ENCODE measurements at regions not wholly inside any gene's neighbourhood (a gene's known extent, or its start where the extent isn't known, plus 50 kb on each side); places are given as distances from the start of the nearest gene placed in this dataset.
"Not testable (repeated sequence)": the region's sequence is repeated elsewhere in the genome, so short reads cannot be mapped to it uniquely, and the experiment has no call there.

DNA sequence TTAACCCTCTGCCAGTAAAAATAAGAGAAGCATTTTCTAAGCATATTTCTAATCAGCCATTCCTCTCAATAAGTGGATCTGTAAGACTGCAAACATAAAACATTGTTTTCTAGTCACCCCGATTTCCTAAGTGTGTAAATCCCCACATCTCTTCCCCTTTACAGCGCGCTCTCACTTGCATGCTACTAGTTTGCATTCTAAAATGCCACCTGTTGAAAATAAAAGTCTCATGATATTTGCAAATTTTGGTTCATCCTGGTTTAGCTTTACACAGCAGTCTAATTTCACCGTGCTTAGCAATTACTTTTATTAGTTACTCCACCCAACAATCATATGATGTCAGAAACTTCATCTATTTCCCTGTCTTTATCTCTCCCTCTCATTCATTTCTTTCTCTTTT lies 1230.7 kb upstream of the ZEB2 start:
- no peak for DNase-seq

DNA sequence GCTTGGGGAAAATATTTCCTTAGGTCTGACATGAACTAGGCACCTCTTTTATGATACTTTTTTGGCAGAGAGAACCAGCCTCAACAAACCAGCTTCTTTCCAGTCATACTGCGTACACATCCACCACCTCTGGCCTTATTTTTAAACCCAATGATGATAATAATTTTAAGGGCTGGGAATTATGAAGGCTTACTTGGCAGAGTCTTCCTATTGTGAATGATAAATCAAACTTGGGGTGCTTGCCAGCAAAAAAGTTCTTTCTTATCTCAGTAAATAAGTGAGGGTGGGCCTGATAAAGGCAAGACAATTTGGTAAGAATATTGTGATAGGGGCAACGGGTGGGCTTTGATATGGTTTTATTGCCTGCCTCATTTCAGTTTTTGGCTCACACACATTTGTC lies 1230.2 kb upstream of the ZEB2 start:
- no peak for DNase-seq

DNA sequence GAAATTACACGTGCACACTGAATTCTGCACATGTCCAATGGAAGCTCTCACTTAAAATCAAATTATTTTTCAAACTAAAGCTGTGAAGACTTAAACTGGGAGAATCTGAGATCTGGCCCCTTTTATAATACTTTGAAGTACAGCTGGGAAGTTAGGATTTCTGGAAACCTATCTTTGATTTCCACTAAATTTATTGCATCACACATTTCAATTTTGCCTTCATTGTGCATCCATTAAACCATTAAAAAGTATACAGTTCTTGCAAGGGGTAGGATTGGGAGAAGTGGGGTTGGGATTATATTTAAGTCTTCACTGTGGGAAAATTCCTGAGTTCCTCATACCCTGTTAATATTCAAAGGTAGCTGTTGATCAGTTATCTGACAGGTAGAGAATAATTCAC lies 1229.6 kb upstream of the ZEB2 start:
- DNase-seq, result no peak

DNA sequence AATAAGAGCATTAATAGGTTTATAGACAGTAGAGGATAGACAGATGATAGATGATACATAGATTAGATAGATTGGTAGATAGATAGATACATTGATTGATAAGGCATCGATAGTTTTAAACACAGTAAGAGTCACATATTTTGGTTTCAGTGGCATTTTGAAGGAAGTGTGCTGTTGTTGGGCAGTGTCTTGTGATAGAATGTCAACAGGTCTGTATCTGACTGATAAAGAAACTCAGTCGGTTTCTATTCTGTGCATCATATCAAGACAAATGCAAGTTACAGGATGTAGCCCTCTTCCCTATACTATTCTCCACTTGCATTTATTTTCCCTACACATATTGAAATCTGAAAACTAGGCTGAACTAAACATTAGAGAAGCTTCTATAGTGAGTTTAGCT lies 1229.0 kb upstream of the ZEB2 start:
- DNase-seq, result no peak

- DNase-seq, result no peak
Observed at GRCh38 chr2:145747715-145748114, 1227.8 kb upstream of the ZEB2 start.

GRCh38 chr2:145745387-145745721 lies 1225.4 kb upstream of the ZEB2 start:
- not testable (repeated sequence) for DNase-seq

DNA sequence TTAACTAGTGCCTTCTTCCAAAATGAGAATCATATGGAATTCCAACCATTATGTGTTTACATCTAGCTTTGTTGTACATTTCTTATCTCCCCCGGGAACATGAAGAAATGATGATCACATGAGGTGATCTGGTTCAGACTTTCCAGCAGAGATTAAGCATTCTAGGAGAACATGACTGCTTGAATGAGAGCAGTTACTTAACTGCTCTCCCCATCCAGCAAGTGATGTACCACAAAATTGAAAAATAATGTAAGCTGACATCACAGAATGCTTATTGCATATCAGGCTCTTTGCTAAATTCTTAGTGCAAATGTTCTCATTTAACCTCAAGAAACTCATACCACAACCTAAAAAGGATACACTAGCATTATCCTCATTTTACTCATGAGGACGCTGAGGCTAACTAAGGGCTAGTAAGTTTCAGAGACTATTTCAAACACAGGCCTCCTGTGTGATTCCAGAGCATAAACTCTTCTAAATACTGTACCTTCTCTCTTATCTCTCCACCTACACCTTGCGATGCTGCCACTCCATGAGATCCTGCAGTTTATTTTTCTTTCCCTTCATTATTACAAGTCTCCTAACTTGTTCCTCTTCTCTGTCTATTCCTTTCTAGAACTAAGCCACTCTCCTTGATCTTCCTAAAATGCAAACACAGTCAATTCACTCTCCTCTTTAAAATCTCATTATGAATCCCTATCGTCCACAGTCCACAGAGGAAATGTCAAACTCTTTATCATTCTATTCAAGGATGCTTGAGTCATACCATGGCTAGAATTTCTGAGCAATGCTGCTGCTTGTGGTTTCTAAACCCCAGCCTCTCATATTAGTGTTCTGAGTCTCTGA lies 1224.8 kb upstream of the ZEB2 start:
- no peak for DNase-seq

DNA sequence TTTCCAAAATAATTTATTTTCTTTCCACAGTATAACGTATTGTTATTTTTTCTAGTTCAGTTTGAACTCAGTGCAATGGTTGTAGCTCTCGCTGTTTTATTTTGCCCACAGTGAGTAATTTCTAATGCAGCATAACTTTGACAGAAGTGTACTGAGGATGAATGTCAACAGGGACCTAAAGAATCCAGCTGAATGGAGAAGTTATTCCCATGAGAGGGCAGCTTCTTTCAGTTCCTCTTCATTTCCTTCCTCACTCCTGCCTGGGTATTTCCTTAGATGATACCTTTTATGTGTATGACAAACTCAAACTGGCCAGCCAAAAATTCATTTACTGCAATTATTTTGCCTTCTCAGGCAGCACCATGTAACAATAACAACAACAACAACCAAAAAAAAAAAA lies 1223.1 kb upstream of the ZEB2 start:
- no peak for DNase-seq

GRCh38 chr2:145741636-145742035 lies 1221.7 kb upstream of the ZEB2 start:
- no peak for DNase-seq

DNA sequence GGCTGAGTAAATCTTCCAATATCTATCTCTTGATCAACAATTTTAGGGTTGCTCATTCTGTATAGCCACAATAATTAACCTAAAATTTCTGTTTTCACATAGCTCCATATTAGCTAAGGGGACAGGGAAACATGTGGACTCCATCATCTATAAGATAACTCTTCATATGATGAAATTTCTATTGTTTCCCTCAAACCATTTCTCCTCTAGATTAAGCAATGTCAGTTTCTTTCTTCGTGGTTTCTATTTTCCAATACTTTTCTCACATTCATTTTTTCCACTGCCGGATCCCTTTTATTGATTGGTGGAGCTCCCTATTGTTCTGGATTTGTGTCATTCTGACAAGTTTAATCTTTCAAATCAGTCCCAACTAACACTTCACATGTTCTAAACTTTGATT lies 1221.3 kb upstream of the ZEB2 start:
- no peak for DNase-seq

- no peak for DNase-seq
Observed at GRCh38 chr2:145740302-145740701, 1220.4 kb upstream of the ZEB2 start.

GRCh38 chr2:145739681-145740080 lies 1219.8 kb upstream of the ZEB2 start:
- DNase-seq, result no peak

DNA sequence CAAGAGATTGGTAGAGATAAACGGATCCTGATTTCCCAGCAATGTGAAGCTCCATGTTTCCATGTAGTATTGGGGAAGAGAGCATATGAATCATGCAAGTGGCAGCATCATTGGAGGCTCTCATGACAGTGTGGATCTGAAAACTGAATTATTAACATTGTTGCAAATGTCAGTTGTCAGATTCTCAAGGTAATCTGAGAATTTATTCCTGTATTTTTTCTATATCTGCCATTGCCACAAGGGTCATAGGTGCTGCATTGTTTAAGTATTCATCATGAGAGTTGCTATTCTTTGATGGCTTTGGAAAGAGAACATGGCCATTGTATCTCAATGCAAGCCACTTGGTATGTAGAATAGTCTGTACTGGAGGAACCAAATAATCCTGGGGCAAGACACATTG lies 1217.0 kb upstream of the ZEB2 start:
- DNase-seq, result no peak

- DNase-seq, result no peak
Observed at GRCh38 chr2:145731467-145731866, 1211.5 kb upstream of the ZEB2 start.

DNA sequence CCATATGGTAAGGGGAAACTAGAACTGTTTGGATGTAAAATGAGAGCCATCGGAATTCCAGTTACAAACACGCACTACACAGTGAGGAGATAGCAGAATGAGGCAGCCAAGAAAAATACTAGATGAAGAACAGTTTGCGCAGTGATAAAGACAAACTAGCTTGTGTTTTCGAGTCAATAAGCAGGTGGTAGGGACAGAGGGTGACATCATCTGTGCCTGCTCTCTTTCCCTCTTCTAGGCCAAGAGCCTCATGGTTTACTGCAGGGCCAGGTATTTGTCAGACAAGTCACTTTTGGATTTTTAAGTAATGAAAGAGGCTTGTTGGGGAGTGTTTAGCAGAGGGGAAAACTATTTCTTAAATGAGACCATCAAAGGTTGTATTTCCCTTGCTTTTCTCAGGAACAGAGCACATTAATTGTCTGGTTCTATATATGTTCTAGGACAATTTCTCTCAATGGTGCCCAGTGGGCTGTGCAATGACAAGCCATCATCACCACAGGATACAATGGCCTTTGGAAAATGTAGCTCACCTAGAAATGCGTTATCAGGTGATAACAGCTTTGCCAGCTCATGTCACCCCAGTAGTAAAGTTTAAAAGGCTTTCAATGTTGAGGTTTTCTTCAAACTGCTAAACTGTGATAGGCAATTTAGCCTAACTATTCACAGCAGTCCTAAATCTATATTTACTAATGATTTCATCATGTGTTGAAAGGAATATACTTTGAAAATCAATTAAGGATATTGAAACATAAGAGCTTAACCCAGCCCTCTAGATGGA lies 1210.3 kb upstream of the ZEB2 start:
- no peak for DNase-seq

DNA sequence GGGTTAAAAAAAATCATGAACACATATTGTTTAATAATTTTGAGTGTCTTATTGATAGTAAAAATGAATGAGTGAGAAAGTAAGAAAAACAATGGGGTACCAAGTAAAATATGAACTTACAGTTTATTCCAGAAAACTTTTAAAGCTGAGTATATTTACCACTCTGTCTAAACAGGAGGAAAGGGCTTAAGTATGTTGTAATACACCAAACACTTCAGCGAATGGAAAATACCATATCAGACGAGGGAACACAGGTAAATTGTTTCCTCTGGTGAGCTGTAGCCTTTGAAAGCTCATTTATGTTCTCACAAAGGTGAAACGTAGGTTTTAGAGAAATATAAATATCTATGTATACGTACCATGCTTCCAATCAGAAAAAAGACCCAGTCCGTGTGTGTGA lies 1209.6 kb upstream of the ZEB2 start:
- no peak for DNase-seq

DNA sequence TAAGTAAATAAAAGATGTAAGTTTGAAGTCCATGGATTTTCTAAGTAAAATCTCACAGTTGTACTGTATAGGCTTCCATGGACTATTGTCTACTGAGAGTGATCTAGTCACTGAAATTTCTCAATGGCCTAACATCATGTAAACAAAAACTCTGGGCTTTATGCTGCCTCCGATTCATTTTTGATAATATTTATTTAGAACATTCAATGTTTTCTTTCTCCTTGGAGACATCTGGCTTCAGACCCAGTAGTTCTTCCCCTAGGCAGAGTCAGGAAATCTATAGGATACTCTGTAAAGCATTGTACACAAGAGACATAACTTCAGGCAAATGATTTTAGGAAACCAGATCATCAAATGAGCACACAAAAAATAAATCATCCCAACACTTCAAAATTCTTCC lies 1208.6 kb upstream of the ZEB2 start:
- DNase-seq, result no peak

- no peak for DNase-seq
Observed at GRCh38 chr2:145725876-145726275, 1206.0 kb upstream of the ZEB2 start.

DNA sequence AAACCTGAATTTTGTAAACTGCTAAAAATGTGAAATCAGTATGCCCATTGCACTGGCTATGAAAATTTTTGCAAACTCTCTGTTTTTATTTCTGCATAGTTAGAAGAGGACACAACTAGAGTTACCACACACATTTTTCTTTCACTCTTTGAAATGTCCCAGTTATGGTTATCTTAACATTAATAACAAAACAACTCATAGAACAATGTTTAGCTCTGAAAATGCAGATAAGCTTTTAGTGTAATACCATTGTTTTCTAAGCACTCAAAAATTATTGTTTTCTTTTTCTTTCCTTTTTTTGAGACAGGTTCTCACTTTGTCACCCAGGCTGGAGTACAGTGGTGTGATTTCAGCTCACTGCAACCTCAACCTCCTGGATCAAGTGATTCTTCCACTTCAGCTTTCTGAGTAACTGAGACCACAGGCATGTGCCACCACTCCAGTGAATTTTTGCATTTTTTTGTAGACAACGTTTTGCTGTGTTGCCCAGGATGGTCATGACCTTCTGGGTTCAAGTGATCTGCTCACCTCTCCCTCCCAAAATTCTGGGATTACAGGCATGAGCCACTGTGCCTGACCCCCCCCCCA lies 1204.5 kb upstream of the ZEB2 start:
- no peak for DNase-seq

DNA sequence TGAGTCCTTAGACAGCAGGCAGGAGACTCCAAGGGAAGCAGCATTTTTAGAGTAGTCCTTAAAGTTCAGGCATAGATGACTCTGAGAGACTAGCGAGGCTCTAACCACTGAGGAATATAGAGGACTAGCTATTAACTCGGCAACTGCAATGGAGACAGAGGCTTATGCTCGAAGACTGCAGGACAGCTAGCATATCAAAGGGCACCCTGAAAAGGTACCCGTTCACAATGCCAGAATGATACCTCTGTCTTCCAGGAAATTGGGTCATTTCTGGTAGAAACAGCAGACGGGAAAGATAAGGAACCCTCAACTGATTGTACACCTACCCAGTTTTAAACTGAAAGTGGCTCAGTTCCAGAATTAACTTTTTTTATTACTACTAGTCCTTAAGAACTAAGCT lies 1204.0 kb upstream of the ZEB2 start:
- DNase-seq, result no peak

GRCh38 chr2:145721681-145722080 lies 1201.8 kb upstream of the ZEB2 start:
- no peak for DNase-seq

DNA sequence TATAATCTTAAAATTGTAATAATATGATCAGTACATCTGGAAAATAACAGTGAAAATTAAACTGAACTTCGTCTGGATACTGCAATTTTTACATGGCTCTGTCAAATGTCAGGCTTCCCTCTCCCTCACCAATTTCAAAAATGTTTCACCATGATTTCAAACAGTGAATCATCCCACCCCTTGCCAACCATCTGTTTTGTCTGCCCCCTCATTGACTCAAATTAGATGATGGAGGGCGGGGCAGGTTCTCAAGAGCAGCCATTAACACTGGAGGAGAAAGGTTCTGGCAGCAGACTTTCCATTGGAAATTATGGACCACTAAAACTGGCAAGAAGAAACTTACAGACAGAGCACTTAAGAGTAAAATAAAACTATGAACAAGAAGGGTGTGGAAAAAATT lies 1195.7 kb upstream of the ZEB2 start:
- DNase-seq, result no peak

DNA sequence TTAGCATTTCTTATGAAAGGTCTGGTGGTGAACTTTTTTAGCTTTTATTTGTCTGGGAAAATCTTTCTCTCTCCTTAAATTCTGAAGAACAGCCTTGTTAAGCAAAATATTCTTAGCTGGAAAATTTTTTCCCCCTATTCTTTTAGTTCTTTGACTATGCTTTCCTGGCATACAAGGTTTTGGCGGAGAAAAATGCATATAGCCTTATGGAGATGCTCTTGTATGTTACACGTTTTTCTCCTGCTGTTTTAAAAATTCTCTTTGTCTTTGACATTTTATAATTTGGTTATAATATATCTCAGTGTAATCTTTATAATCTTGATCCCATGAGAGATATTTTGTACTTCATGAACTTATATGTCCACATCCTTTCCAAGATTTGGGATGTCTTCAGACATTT lies 1190.4 kb upstream of the ZEB2 start:
- DNase-seq, result no peak

DNA sequence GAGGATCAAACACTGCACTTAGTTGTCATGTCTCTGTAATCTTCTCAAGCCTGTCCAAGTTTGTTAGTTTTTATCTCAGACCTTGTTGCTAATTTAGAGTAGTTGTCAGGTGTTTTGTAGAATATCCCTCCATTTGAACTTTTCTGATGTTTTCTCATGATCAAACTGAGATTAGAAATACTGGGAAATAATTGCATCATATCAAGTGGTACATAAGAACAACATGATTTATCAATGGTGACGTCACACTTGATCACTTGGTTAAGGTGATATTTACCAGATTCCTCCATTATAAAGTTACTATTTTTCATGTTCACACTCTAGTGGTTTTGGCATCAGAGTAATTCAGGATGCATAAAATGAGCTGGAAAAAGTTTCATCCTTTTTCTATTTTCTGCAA lies 1182.4 kb upstream of the ZEB2 start:
- no peak for DNase-seq
